Body of pancreas (tissue), 4 donors: ENCODE measurements at regions not wholly inside any gene's neighbourhood (a gene's known extent, or its start where the extent isn't known, plus 50 kb on each side); places are given as distances from the start of the nearest gene placed in this dataset.
"Not testable (repeated sequence)": the region's sequence is repeated elsewhere in the genome, so short reads cannot be mapped to it uniquely, and the experiment has no call there.

Source experiments
- ATAC-seq: fragments of 150-250 bp; one replicate; pipeline ENCODE4 v1.9.1; 2016
- DNase-seq, 4 donors: peaks; one replicate each; pipeline ENCODE4 v3.0.0-alpha.2; 2019
- H3K27ac ChIP-seq, 4 donors: fragments of 200-600 bp; sonication (generic); 1 replicate in 3 of 4; 2 replicates in 1 of 4; pipeline versions ENCODE4 v1.5.1 to v1.6.1; 2016 to 2019; ENCODE audit warnings: mild to moderate bottlenecking in 1 of 4, mixed read lengths in 1 of 4, moderate library complexity in 1 of 4
- H3K27me3 ChIP-seq, 2 donors: fragments of 200-600 bp; sonication (generic); one replicate each; pipeline ENCODE4 v1.6.0; 2016; ENCODE audit warnings: mild to moderate bottlenecking in 1 of 2
- H3K36me3 ChIP-seq, 2 donors: fragments of 200-600 bp; sonication (generic); replicated peaks in 1 of 2; 2 replicates each; pipeline ENCODE4 v1.5.1; 2016; ENCODE audit warnings: low read depth in 2 of 2; ENCODE audit not compliant: insufficient read depth in 1 of 2
- H3K4me1 ChIP-seq: fragments of 200-600 bp; sonication (generic); one replicate; pipeline ENCODE4 v1.6.0; 2016
- H3K4me3 ChIP-seq, 2 donors: fragments of 200-600 bp; sonication (generic); 1 replicate in 1 of 2; 2 replicates in 1 of 2; pipeline ENCODE4 v1.5.1; 2016 to 2019
- H3K9me3 ChIP-seq, 3 donors: fragments of 200-600 bp; sonication (generic); 1 replicate in 2 of 3; 2 replicates in 1 of 3; pipeline ENCODE4 v1.5.1; 2016
- CTCF ChIP-seq, 7 experiments: fragments of 450-650 bp in 4 of 7; fragments of 200-600 bp in 3 of 7; sonication (generic) in 3 of 7; IDR thresholded peaks; one replicate each; pipeline ENCODE4 v1.5.1; 2016 to 2019; ENCODE audit warnings: antibody characterized with exemption in 7 of 7
- POLR2A ChIP-seq, 3 donors: fragments of 450-650 bp; IDR thresholded peaks; one replicate each; pipeline ENCODE4 v1.6.1; 2016; ENCODE audit warnings: antibody characterized with exemption in 3 of 3, mild to moderate bottlenecking in 2 of 3
- WGBS, 2 donors: methylation state at CpG; one replicate each; pipeline ENCODE4 v1.1.5; 2017; 5-methylcytosine and 5-hydroxymethylcytosine counted together
- intact Hi-C: fragments of 100-400 bp; cut with DNase I; formaldehyde crosslinking; loops from one replicate; pipeline ENCODE4 v1.15.1; 2023

- TF ChIP-seq CTCF (IDR thresholded peaks at IDR 0.05) (no peak), POLR2A (IDR thresholded peaks at IDR 0.05) (no peak)
- WGBS, 2 donors: 56 to 74% methylated on average over 1 of the region's 1 CpG
- Histone ChIP-seq H3K4me1 (no peaks in the 10 kb centered on the region), H3K4me3 (no peak overlapping the region), H3K27ac (no peak overlapping the region), H3K27me3 (no peaks in the 10 kb centered on the region), H3K9me3 (no peaks in the 10 kb centered on the region), H3K36me3 (no peaks in the 10 kb centered on the region)
- DNase-seq: no peak
- intact Hi-C loops: no loop called here
- ATAC-seq: no peak
Observed at GRCh38 chr18:42544901-42545300, 570.6 kb downstream of the RIT2 start.

DNA sequence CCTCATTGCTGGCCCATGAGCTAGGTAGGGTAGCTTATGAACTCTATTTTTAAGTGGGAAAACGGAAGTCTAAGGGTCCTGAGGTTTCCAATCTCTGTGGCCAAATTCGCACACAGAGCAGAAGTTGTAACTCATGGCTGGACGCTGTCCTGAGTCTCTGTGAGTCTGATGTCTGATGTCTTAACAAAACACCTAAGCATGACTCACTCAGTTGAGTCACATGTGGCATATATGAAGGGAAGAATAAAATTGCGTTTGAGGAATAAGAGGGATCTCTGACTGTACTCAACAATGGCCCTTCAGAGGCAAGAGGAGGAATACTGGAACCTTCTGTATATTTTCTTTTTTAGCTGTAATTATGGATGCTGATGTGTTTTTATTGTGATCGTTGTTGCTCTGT lies 569.7 kb downstream of the RIT2 start:
- no peak for DNase-seq
- no peak for ATAC-seq
- WGBS, 2 donors: 57 to 63% methylated on average over 5 of the region's 5 CpGs

DNA sequence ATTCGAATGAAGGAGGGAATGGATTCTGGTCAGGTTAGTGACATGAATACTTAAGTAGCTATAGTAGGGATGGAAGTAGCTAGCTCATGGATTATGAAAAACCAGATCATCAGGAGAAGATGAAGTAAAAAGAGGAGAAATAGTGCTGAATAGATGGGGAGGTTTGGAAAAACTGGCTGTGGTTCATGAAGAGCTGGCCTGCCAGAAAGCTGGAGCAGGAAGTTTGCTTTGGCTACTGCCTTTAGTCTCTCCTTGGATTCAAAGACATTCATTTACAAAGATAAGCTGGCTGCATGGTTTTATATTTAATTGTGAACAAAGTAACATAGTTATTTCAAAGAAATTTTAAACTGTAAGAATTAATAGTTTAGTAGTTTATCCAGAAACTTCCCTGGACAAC lies 567.0 kb downstream of the RIT2 start:
- DNase-seq (no peak), ATAC-seq (no peak)
- H3K36me3 ChIP-seq: no peaks in the 10 kb centered on the region
- no peaks in the 10 kb centered on the region for H3K9me3 ChIP-seq
- no peaks in the 10 kb centered on the region for H3K4me1 ChIP-seq
- no peak overlapping the region for H3K4me3 ChIP-seq
- 34 to 35% methylated on average over 1 of the region's 1 CpG for WGBS, 2 donors
- H3K27ac ChIP-seq: no peak overlapping the region
- intact Hi-C loops: no loop called here
- TF ChIP-seq POLR2A (IDR thresholded peaks at IDR 0.05) (no peak), CTCF (IDR thresholded peaks at IDR 0.05) (no peak)
- no peaks in the 10 kb centered on the region for H3K27me3 ChIP-seq

More for the DNA sequence above, 569.7 kb downstream of the RIT2 start:
- Histone ChIP-seq H3K4me1 (no peaks in the 10 kb centered on the region), H3K9me3 (no peaks in the 10 kb centered on the region), H3K27ac (no peak overlapping the region), H3K4me3 (no peak overlapping the region), H3K27me3 (no peaks in the 10 kb centered on the region), H3K36me3 (no peaks in the 10 kb centered on the region)
- intact Hi-C loops: no loop called here
- TF ChIP-seq CTCF (IDR thresholded peaks at IDR 0.05) (no peak), POLR2A (IDR thresholded peaks at IDR 0.05) (no peak)

DNA sequence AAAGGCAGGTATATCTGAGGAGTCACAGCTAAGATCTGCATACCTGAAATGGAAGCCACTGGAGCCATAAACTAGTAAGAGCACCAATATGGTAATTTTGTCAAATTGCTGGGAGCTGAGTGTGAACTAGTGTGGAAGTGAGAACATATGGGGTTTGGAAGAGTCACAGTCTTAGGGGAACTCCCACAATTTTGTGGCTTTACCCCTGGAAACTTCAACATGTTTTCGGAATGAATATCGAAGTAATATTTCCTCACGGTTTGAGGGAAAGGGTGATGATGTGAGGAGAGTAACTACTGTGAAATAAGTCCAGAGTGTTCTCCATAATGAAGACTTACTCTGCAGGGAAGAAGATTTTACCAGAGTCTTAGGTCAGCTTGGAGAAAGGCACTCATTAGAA lies 565.9 kb downstream of the RIT2 start:
- Histone ChIP-seq H3K27me3 (no peaks in the 10 kb centered on the region), H3K27ac (no peak overlapping the region), H3K36me3 (no peaks in the 10 kb centered on the region), H3K4me1 (no peaks in the 10 kb centered on the region), H3K4me3 (no peak overlapping the region), H3K9me3 (no peaks in the 10 kb centered on the region)
- no peak for ATAC-seq
- 80 to 81% methylated on average over 3 of the region's 3 CpGs for WGBS, 2 donors
- TF ChIP-seq CTCF (IDR thresholded peaks at IDR 0.05) (no peak), POLR2A (IDR thresholded peaks at IDR 0.05) (no peak)
- DNase-seq: no peak
- intact Hi-C loops: no loop called here

- H3K9me3 ChIP-seq, H3K4me3 ChIP-seq, H3K27me3 ChIP-seq, H3K27ac ChIP-seq, DNase-seq, ATAC-seq, H3K4me1 ChIP-seq, intact Hi-C loops, H3K36me3 ChIP-seq: not testable (repeated sequence)
- WGBS, 2 donors: 47 to 64% methylated on average over 4 of the region's 4 CpGs
Observed at GRCh38 chr18:42552559-42552958, 562.9 kb downstream of the RIT2 start.
